Activated naive CD4-positive, alpha-beta T cell treated with anti-CD3 and anti-CD28 coated beads, Interleukin-2, amount 50 U/mL, for 24 hours (primary cell): ENCODE measurements at regions not wholly inside any gene's neighbourhood (a gene's known extent, or its start where the extent isn't known, plus 50 kb on each side); places are given as distances from the start of the nearest gene placed in this dataset.

Experiments
- H3K27ac Mint-ChIP-seq: one replicate; pipeline ENCODE4 v1.8.0; 2021; ENCODE audit warnings: mild to moderate bottlenecking, mixed read lengths
- H3K27me3 Mint-ChIP-seq: one replicate; pipeline ENCODE4 v1.8.0; 2021; ENCODE audit warnings: mixed read lengths
- H3K36me3 Mint-ChIP-seq: one replicate; pipeline ENCODE4 v1.8.0; 2021; ENCODE audit warnings: mixed read lengths
- H3K4me1 Mint-ChIP-seq: one replicate; pipeline ENCODE4 v1.8.0; 2021; ENCODE audit warnings: mixed read lengths
- H3K4me3 Mint-ChIP-seq: one replicate; pipeline ENCODE4 v1.8.0; 2021; ENCODE audit warnings: mild to moderate bottlenecking, mixed read lengths
- H3K9me3 Mint-ChIP-seq: one replicate; pipeline ENCODE4 v1.8.0; 2021; ENCODE audit warnings: mixed read lengths

GRCh38 chr14:35236806-35237205, 55.4 kb upstream of the PSMA6 start:
- no peaks in the 10 kb centered on the region for H3K9me3 Mint-ChIP-seq
- peaks cover 13% of the 10 kb centered on the region for H3K36me3 Mint-ChIP-seq
- H3K27ac Mint-ChIP-seq: peak overlapping the region; percentile 5
- no peak overlapping the region for H3K4me3 Mint-ChIP-seq
- H3K27me3 Mint-ChIP-seq: no peaks in the 10 kb centered on the region
- peaks cover 27% of the 10 kb centered on the region for H3K4me1 Mint-ChIP-seq

- Mint-ChIP-seq H3K4me3 (no peak overlapping the region), H3K4me1 (peaks cover 18% of the 10 kb centered on the region), H3K36me3 (peaks cover 8% of the 10 kb centered on the region), H3K27ac (no peak overlapping the region), H3K9me3 (no peaks in the 10 kb centered on the region), H3K27me3 (no peaks in the 10 kb centered on the region)
Measured at GRCh38 chr14:35240231-35240630, 52.0 kb upstream of the PSMA6 start.
